Tibial nerve (tissue), 4 donors: ENCODE measurements at regions not wholly inside any gene's neighbourhood (a gene's known extent, or its start where the extent isn't known, plus 50 kb on each side); places are given as distances from the start of the nearest gene placed in this dataset.

Experiments
- DNase-seq, 2 donors: peaks; one replicate each; pipeline ENCODE4 v3.0.0-alpha.2; 2019; ENCODE audit warnings: low spot score in 2 of 2
- H3K27ac ChIP-seq, 4 donors: fragments of 200-600 bp; sonication (generic) in 3 of 4; one replicate each; pipeline ENCODE4 v1.5.1; 2017 to 2019; ENCODE audit warnings: mild to moderate bottlenecking in 1 of 4
- H3K27me3 ChIP-seq, 2 donors: fragments of 200-600 bp; sonication (generic) in 1 of 2; one replicate each; pipeline versions ENCODE4 v1.5.1 to v1.6.0; 2017 to 2019
- H3K36me3 ChIP-seq, 3 donors: fragments of 200-600 bp; sonication (generic); one replicate each; pipeline ENCODE4 v1.5.1; 2018 to 2019
- H3K4me1 ChIP-seq, 4 donors: fragments of 200-600 bp; sonication (generic) in 3 of 4; one replicate each; pipeline ENCODE4 v1.5.1; 2017 to 2019
- H3K4me3 ChIP-seq, 4 donors: fragments of 200-600 bp; sonication (generic) in 3 of 4; one replicate each; pipeline ENCODE4 v1.5.1; 2017 to 2019; ENCODE audit warnings: mild to moderate bottlenecking in 1 of 4, moderate library complexity in 1 of 4
- H3K9me3 ChIP-seq, 4 donors: fragments of 200-600 bp; sonication (generic) in 3 of 4; one replicate each; pipeline ENCODE4 v1.5.1; 2017 to 2019
- EP300 ChIP-seq, 2 donors: sonication (generic); formaldehyde crosslinking; IDR thresholded peaks; one replicate each; pipeline ENCODE4 v1.6.1; 2017; ENCODE audit warnings: antibody characterized with exemption in 2 of 2, mild to moderate bottlenecking in 1 of 2
- POLR2A ChIP-seq, 2 donors: fragments of 450-650 bp; IDR thresholded peaks; one replicate each; pipeline ENCODE4 v1.6.1; 2017; ENCODE audit warnings: antibody characterized with exemption in 2 of 2, mild to moderate bottlenecking in 2 of 2, moderate library complexity in 2 of 2
- WGBS, 2 donors: methylation state at CpG; one replicate each; pipeline ENCODE4 v1.1.5; 2018; 5-methylcytosine and 5-hydroxymethylcytosine counted together
- TF ChIP-seq, protein P1 (sequence below), 5 experiments: fragments of 200-600 bp in 3 of 5; fragments of 450-650 bp in 2 of 5; sonication (generic) in 3 of 5; IDR thresholded peaks; one replicate each; pipeline ENCODE4 v1.5.1; 2016 to 2019; ENCODE audit warnings: antibody characterized with exemption in 5 of 5, mild to moderate bottlenecking in 3 of 5, moderate library complexity in 2 of 5

DNA sequence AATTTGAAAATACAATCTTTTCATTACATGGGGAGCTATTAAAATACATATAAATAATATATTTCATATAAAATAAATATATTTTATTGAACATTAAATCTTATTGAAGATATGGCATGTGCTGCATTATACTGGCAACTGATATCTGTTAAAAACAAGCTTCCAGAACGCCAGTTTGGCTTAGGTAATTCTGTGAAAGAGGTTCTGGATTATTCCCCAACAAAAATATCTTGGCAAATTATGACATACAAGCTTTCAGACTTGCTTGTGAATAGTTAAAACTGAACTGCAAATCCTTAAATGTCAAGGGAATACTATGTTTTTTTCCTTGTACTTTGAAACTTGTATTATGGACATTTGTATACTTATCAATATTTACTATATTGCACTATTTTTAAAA is 210.2 kb upstream of the LCORL start:
- no peak for TF ChIP-seq POLR2A (IDR thresholded peaks at IDR 0.05)
- TF ChIP-seq, protein P1, sequence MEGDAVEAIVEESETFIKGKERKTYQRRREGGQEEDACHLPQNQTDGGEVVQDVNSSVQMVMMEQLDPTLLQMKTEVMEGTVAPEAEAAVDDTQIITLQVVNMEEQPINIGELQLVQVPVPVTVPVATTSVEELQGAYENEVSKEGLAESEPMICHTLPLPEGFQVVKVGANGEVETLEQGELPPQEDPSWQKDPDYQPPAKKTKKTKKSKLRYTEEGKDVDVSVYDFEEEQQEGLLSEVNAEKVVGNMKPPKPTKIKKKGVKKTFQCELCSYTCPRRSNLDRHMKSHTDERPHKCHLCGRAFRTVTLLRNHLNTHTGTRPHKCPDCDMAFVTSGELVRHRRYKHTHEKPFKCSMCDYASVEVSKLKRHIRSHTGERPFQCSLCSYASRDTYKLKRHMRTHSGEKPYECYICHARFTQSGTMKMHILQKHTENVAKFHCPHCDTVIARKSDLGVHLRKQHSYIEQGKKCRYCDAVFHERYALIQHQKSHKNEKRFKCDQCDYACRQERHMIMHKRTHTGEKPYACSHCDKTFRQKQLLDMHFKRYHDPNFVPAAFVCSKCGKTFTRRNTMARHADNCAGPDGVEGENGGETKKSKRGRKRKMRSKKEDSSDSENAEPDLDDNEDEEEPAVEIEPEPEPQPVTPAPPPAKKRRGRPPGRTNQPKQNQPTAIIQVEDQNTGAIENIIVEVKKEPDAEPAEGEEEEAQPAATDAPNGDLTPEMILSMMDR (IDR thresholded peaks at IDR 0.05): no peak
- no peak for TF ChIP-seq EP300 (IDR thresholded peaks at IDR 0.05)
- H3K36me3 ChIP-seq: no peaks in the 10 kb centered on the region
- H3K4me3 ChIP-seq: no peak overlapping the region
- no peak for DNase-seq
- 68 to 83% methylated on average over 1 of the region's 1 CpG for WGBS, 2 donors
- H3K9me3 ChIP-seq: peaks cover 0 to 18% (median 0%) of the 10 kb centered on the region in 4 donors
- H3K4me1 ChIP-seq: no peaks in the 10 kb centered on the region
- H3K27ac ChIP-seq: no peak overlapping the region
- H3K27me3 ChIP-seq: no peaks in the 10 kb centered on the region

DNA sequence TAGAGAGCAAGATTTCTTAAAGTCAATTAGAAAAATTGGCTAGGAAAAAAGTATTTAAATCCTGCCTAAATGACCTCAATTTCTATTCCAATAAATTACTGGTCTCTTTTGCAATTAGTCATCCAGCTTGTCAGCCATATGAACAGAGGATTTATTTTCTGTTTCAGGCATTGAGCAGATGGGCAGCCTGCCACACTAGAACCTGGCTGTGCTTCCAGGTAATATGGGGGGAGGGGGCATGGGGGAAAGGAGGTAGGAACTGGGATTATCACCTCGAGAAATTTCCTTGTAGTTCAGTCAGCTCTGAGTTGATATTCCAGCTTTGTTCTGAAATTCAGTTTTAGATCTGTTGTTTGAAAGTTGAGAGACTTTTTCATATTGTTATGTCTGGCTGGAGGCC is 206.3 kb upstream of the LCORL start:
- peaks cover 0 to 15% (median 0%) of the 10 kb centered on the region in 4 donors for H3K9me3 ChIP-seq
- no peaks in the 10 kb centered on the region for H3K36me3 ChIP-seq
- no peaks in the 10 kb centered on the region for H3K27me3 ChIP-seq
- H3K27ac ChIP-seq: no peak overlapping the region
- 32 to 37% methylated on average over 1 of the region's 1 CpG for WGBS, 2 donors
- no peak for DNase-seq
- H3K4me3 ChIP-seq: no peak overlapping the region
- no peak for TF ChIP-seq POLR2A (IDR thresholded peaks at IDR 0.05)
- TF ChIP-seq EP300 (IDR thresholded peaks at IDR 0.05): no peak
- TF ChIP-seq, protein P1 (IDR thresholded peaks at IDR 0.05): no peak
- no peaks in the 10 kb centered on the region for H3K4me1 ChIP-seq

DNA sequence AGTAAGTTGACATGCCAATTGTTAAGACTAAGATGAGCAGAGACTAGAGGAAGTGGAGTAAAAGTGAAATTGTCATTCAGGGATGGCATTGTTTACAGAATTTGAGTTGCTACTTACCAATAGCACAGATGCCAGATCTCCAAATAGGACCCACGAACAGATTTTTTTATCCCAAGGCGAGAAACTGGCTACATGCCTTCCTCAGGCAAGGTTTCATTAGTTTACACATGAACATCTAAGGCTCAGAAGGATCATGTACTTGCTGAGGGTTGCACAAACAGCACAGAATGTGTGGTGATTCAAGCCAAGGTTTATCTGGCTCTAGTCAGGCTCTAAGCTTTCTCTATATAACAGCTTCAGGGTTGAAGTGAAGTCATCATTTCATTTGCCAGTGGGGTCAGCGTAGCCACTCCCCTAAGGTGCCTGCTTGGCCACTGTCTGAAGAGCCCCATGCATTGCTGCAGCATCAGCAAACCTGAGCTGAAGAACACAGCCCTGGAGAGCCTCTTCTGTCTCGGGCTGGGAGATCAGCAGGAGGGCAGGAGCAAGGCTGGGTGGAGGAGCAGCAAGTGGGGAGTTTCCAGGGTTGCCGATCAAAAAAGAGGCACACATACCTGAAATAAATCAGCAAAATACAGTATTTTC is 193.0 kb upstream of the LCORL start:
- TF ChIP-seq EP300 (IDR thresholded peaks at IDR 0.05) (no peak), POLR2A (IDR thresholded peaks at IDR 0.05) (no peak)
- TF ChIP-seq, protein P1 (IDR thresholded peaks at IDR 0.05): no peak
- WGBS, 2 donors: 56 to 69% methylated on average over 5 of the region's 5 CpGs
- Histone ChIP-seq H3K9me3 (no peaks in the 10 kb centered on the region), H3K27me3 (no peaks in the 10 kb centered on the region), H3K4me3 (no peak overlapping the region), H3K27ac (no peak overlapping the region), H3K4me1 (no peaks in the 10 kb centered on the region), H3K36me3 (no peaks in the 10 kb centered on the region)
- no peak for DNase-seq

DNA sequence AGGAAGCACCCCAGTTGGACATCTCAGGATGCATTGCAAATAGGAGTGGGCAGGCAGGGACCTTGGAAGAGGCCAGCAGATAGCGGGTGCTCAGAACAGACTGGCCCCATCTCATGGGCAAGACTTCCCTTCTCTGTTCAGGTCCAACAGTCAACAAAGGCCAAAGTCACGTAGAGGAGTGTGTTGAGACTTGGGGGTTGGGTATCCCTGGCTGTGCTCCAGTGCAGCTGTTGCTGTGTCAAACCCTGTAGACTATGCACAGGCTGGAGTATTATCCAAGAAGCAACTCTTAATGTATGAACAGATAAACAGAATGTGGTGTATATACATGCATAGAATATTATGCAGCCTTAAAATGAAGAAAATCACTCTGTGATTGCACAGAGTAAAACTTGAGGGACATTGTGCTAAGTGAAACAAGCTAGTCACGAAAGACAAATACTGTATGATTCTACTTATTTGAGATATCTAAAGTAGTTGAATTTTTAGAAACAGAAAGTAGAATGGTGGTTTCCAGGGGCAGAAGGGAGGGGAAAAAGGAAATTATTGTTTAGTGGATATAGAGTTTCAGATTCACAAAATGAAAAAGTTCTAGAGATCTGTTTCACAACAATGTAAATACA is 192.1 kb upstream of the LCORL start:
- no peaks in the 10 kb centered on the region for H3K27me3 ChIP-seq
- H3K27ac ChIP-seq: no peak overlapping the region
- H3K4me1 ChIP-seq: no peaks in the 10 kb centered on the region
- no peaks in the 10 kb centered on the region for H3K36me3 ChIP-seq
- DNase-seq: no peak
- 64 to 65% methylated on average over 3 of the region's 3 CpGs for WGBS, 2 donors
- no peaks in the 10 kb centered on the region for H3K9me3 ChIP-seq
- H3K4me3 ChIP-seq: no peak overlapping the region
- TF ChIP-seq POLR2A (IDR thresholded peaks at IDR 0.05) (no peak), EP300 (IDR thresholded peaks at IDR 0.05) (no peak)
- TF ChIP-seq, protein P1 (IDR thresholded peaks at IDR 0.05): no peak

DNA sequence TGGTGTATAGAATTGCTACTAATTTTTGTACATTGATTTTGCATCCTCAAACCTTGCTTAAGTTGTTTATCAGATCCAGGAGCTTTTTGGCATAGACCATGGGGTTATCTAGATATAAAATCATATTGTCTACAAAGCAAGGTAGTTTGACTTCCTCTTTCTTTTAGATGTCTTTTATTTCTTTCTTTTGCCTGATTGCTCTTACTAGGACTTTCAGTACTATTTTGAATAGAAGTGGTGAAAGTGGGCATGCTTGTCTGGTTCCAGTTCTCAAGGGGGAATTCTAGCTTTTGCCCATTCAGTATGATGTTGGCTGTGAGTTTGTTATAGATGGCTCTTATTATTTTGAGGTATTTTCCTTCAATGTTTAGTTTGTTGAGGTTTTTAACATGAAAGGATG is 187.9 kb upstream of the LCORL start:
- Histone ChIP-seq H3K27me3 (no peaks in the 10 kb centered on the region), H3K36me3 (no peaks in the 10 kb centered on the region), H3K9me3 (no peaks in the 10 kb centered on the region), H3K27ac (no peak overlapping the region), H3K4me1 (no peaks in the 10 kb centered on the region), H3K4me3 (no peak overlapping the region)
- TF ChIP-seq, protein P1 (IDR thresholded peaks at IDR 0.05): no peak
- TF ChIP-seq POLR2A (IDR thresholded peaks at IDR 0.05) (no peak), EP300 (IDR thresholded peaks at IDR 0.05) (no peak)
- DNase-seq: no peak
